ENCODE measurements at regions not wholly inside any gene's neighbourhood (a gene's known extent, or its start where the extent isn't known, plus 50 kb on each side); places are given as distances from the start of the nearest gene placed in this dataset.

- DNase-seq (ENCODE audit: extremely low read depth, low read depth) = no peak
- no peak overlapping the region for H3K4me3 ChIP-seq (replicated peaks; ENCODE audit: low read depth, low read length)
- TF ChIP-seq, protein P1, sequence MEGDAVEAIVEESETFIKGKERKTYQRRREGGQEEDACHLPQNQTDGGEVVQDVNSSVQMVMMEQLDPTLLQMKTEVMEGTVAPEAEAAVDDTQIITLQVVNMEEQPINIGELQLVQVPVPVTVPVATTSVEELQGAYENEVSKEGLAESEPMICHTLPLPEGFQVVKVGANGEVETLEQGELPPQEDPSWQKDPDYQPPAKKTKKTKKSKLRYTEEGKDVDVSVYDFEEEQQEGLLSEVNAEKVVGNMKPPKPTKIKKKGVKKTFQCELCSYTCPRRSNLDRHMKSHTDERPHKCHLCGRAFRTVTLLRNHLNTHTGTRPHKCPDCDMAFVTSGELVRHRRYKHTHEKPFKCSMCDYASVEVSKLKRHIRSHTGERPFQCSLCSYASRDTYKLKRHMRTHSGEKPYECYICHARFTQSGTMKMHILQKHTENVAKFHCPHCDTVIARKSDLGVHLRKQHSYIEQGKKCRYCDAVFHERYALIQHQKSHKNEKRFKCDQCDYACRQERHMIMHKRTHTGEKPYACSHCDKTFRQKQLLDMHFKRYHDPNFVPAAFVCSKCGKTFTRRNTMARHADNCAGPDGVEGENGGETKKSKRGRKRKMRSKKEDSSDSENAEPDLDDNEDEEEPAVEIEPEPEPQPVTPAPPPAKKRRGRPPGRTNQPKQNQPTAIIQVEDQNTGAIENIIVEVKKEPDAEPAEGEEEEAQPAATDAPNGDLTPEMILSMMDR (IDR thresholded peaks at IDR 0.05; ENCODE audit: low read depth, low read length, missing control alignments) = no peak
These were observed 1447.2 kb downstream of the TBC1D22A start for GRCh38 chr22:48209473-48210197.

DNA sequence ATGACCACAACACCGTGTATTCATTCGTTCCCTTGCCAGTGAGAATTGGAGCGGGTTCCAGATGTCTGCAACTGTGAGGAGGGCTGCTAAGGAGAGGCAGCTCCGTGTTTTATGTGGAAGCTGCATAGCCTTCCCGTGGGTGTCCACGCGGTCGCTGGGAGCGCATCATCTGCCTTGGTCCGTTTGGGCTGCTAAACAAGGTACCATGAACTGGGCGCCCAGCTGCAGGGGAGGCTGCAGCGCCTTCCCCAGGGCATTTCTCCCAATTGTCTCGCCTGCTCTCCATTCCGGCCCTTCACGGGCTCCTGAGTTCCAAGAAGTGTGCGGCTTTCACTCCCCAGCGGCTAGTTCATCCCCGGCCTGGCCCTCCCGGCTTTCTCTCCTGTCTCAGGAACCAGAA is 1446.4 kb downstream of the TBC1D22A start:
- TF ChIP-seq, protein P1 (IDR thresholded peaks at IDR 0.05; ENCODE audit: low read depth, low read length, missing control alignments) = no peak
- no peak overlapping the region for H3K4me3 ChIP-seq (replicated peaks; ENCODE audit: low read depth, low read length)
- no peak for DNase-seq (ENCODE audit: extremely low read depth, low read depth)

GRCh38 chr22:48207919-48208535 is 1445.6 kb downstream of the TBC1D22A start:
- TF ChIP-seq, protein P1 (IDR thresholded peaks at IDR 0.05; ENCODE audit: low read depth, low read length, missing control alignments) = no peak
- no peak overlapping the region for H3K4me3 ChIP-seq (replicated peaks; ENCODE audit: low read depth, low read length)
- DNase-seq (ENCODE audit: extremely low read depth, low read depth) = no peak

DNA sequence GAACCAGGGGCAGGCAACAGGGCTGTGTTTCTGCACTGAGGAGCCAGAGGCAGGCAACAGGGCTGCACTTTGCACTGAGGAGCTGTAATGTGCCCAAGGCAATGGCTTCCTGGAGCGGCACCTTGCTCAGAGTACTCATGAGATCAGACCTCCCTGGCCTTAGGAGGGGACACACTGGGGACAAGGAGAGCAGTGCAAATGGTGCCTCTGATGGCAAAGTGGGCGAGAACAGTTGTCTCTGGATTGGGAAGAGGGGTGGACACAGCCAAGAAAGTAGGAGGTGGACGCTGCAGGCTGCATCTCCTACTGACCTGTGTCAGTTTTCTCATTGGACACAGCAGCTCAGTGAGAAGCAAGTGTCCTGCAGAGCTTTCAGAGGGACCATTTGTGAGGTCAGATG is 1443.3 kb downstream of the TBC1D22A start:
- H3K4me3 ChIP-seq (replicated peaks; ENCODE audit: low read depth, low read length) = no peak overlapping the region
- DNase-seq (ENCODE audit: extremely low read depth, low read depth) = no peak
- TF ChIP-seq, protein P1 (IDR thresholded peaks at IDR 0.05; ENCODE audit: low read depth, low read length, missing control alignments) = no peak

DNA sequence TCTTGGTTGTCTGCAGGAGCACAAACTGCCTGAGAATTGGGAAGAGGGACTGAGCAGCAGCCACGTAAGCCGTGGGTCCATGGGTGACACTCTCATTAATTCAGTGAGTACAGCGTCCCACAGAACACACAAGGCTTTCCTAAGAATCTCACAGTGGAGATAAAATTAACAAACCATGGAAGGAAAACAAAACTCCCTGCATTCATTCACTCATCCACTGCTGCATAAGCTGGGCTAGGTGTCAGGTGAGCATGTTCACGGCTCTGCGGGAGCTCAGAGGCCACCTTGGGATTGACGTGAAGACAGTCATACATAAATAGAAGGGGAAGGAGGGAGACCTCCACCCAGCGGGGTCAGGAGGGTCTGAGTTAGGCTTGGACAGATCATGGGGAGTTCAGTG is 1442.7 kb downstream of the TBC1D22A start:
- no peak overlapping the region for H3K4me3 ChIP-seq (replicated peaks; ENCODE audit: low read depth, low read length)
- TF ChIP-seq, protein P1 (IDR thresholded peaks at IDR 0.05; ENCODE audit: low read depth, low read length, missing control alignments) = no peak
- DNase-seq (ENCODE audit: extremely low read depth, low read depth) = no peak

DNA sequence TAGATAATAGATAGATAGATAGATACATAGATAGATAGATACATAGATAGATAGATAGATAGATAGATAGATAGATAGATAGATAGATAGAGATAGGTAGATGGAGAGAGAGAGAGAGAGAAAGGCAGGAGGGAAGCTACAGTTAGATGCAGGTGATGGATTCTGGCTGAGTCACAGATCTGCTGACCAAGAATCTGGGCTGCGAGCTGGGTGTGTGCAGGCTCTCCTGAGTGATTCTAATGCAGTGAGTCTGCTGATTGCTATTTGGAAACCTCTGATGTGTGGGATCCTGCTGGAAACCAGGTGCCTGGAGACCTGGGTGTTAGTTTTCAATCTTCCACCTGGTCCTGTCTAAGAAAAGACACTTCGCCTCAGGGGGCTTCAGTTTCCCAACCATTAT is 1441.8 kb downstream of the TBC1D22A start:
- no peak for DNase-seq (ENCODE audit: extremely low read depth, low read depth)
- TF ChIP-seq, protein P1 (IDR thresholded peaks at IDR 0.05; ENCODE audit: low read depth, low read length, missing control alignments) = no peak
- H3K4me3 ChIP-seq (replicated peaks; ENCODE audit: low read depth, low read length) = no peak overlapping the region
